GM10248 (cell line): ENCODE measurements at regions not wholly inside any gene's neighbourhood (a gene's known extent, or its start where the extent isn't known, plus 50 kb on each side); places are given as distances from the start of the nearest gene placed in this dataset.
"Not testable (repeated sequence)": the region's sequence is repeated elsewhere in the genome, so short reads cannot be mapped to it uniquely, and the experiment has no call there.

Source experiments
- CTCF ChIA-PET: fragments of 300-600 bp; sonication (Branson Sonifier 250); formaldehyde crosslinking; extraction: SDS; loops from one replicate; lab custom pipeline; 2021; ENCODE audit warnings: antibody characterized with exemption; lab: Yijun Ruan, JAX
- POLR2A ChIA-PET: fragments of 350-650 bp; sonication (Branson Sonifier 250); formaldehyde crosslinking; extraction: SDS; loops from one replicate; lab custom pipeline; 2020; ENCODE audit warnings: antibody characterized with exemption; lab: Yijun Ruan, JAX
- DNase-seq: peaks from one replicate; pipeline ENCODE4 v3.0.0; 2012; ENCODE audit errors: extremely low spot score
- TF ChIP-seq, protein P1 (sequence below): IDR thresholded peaks from 2 replicates; pipeline ENCODE4 v1.5.1; 2012; ENCODE audit warnings: mild to moderate bottlenecking, low read depth; ENCODE audit errors: extremely low read depth, missing control alignments, control extremely low read depth

DNA sequence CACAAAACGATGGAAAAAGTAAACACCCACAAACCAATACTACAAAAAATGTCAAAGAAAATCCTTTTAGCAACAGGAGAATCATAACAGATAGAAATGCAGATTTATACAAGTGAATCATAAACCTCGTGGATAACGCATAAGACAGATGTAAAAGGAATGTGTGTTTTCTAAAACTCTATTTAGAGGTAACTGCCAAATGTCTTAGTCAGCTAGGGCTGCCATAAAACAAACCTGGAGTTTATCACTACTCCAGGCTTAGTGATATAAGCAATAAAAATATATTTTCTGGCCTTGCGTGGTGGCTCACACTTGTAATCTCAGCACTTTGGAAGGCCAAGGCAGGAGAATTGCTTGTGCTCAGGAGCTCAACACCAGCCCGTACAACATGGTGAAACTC is 1633.5 kb downstream of the NLGN4Y start:
- ChIA-PET POLR2A (no interaction called here), CTCF (no interaction called here)
- TF ChIP-seq, protein P1, sequence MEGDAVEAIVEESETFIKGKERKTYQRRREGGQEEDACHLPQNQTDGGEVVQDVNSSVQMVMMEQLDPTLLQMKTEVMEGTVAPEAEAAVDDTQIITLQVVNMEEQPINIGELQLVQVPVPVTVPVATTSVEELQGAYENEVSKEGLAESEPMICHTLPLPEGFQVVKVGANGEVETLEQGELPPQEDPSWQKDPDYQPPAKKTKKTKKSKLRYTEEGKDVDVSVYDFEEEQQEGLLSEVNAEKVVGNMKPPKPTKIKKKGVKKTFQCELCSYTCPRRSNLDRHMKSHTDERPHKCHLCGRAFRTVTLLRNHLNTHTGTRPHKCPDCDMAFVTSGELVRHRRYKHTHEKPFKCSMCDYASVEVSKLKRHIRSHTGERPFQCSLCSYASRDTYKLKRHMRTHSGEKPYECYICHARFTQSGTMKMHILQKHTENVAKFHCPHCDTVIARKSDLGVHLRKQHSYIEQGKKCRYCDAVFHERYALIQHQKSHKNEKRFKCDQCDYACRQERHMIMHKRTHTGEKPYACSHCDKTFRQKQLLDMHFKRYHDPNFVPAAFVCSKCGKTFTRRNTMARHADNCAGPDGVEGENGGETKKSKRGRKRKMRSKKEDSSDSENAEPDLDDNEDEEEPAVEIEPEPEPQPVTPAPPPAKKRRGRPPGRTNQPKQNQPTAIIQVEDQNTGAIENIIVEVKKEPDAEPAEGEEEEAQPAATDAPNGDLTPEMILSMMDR, result no peak
- DNase-seq, result no peak

DNA sequence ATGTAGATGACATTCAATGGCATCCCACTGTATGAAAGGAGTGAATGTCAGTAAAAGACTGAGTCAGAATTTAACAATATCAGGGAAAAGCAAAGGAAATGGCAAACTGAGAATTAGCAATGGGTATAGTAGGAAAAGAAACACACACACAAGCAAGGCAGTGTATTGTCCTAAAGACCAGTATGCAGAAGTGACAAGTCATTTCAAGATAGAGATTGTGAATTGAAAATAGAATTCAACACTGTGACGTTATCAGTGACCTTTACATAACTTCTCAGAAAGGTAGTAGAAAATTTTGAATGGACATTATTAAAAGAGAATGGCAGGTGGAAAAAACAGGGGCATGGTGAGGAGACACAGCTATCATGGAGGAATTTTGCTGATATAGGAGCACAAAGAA is 1651.4 kb downstream of the NLGN4Y start:
- CTCF ChIA-PET, POLR2A ChIA-PET, DNase-seq: not testable (repeated sequence)

DNA sequence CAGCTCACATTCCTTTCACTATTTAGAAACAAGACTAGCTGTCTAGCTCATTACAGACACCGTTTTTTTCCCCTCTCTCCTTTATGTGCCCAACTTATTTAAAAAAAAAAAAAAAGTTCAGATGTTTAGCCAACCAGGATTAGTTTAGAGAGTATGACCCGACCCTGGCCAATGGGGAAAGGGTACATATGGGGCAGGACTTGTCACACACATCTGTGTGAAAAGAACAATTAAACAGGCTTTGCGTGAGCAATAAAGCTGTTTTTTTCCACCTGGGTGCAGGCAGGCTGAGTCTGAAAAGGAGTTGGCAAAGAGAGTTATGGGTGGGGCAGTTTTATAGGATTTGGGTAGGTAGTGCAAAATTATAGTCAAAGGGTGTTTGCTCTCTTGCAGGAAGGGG is 1674.5 kb downstream of the CDY2B start:
- DNase-seq, CTCF ChIA-PET, POLR2A ChIA-PET: not testable (repeated sequence)

DNA sequence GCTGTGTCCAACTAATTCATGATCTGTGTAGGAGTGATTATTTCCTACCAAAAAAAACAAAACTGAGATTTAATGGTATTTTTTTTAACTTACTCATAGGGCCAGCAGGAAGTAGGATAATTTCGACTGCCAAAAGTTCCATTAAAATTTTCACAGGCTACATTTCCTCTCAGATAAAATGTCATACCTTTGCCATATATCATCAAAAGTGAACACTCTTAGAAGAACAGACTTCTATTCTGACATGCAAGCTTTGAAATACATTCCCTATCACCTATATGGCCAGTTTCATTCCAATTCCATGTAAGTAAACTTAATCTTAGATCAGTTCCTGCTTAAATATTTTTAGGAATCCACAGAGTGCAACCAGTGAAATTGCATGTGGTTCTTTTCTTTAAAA is 1636.7 kb downstream of the CDY2B start:
- CTCF ChIA-PET, DNase-seq, POLR2A ChIA-PET: not testable (repeated sequence)

DNA sequence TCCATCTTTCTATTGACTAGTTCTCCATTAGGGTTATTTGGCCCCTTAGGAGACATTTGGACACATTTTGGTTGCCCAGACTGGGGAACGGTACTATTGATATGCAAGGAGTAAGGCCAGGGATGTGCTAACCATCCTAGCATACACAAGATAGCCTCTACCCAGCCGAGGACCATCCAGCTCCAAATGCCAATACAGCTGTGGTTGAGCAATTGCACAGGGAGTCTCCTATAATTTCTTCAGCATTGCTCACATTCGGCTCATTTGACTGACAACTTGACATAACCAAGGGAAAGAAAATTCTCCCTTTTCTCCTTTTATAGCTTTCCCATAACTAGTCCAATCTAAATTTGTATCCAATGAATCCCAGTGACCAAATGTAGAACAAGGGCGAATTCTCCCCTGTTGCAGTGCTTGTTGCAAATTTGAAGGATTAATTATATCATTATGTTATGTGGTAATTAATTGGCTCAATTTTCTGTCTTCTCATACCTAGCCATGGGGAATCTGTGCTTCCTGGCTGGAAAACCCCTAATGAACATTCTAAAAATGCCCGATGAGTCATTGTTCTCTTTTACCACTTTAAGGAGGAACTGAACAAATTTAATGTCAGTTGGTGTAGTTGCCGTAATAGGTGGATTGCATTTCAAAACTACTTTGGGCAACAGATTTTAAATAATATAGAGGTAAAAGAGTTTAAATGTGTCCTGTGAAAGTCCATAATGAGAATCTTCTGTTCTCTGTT is 1625.3 kb downstream of the CDY2B start:
- POLR2A ChIA-PET, CTCF ChIA-PET, DNase-seq: not testable (repeated sequence)

DNA sequence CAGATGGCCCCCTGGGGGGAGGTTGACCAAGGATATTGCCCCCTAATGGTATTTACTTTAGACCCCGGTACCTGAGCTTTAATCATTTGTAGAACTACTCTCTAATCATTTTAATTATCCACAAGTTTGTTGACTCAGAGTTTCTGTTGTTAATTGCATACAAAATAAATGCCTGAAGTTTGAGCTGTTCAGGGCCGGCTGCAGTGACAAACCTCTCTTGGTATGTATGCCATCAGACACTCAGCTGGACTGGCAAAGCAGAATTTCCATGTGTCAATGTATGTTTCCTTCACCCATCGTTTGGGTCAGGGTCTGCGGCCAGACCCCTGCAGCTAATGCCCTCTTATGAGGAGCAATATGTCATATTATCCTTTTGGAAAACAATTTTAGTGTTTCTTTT is 1624.2 kb downstream of the CDY2B start:
- POLR2A ChIA-PET, DNase-seq, CTCF ChIA-PET: not testable (repeated sequence)
